NOMO-1 treated with DMSO at 0.1 percent for 48 hours (cell line): ENCODE measurements at regions not wholly inside any gene's neighbourhood (a gene's known extent, or its start where the extent isn't known, plus 50 kb on each side); places are given as distances from the start of the nearest gene placed in this dataset.
"Not testable (repeated sequence)": the region's sequence is repeated elsewhere in the genome, so short reads cannot be mapped to it uniquely, and the experiment has no call there.

Experiments used
- DNase-seq: peaks from one replicate; lab custom pipeline; 2025; ENCODE audit not compliant: unreplicated experiment; lab: John Stamatoyannopoulos, UW

GRCh38 chr1:177732178-177732577, 237.7 kb downstream of the SEC16B start:
- DNase-seq, result peak; percentile 5

DNA sequence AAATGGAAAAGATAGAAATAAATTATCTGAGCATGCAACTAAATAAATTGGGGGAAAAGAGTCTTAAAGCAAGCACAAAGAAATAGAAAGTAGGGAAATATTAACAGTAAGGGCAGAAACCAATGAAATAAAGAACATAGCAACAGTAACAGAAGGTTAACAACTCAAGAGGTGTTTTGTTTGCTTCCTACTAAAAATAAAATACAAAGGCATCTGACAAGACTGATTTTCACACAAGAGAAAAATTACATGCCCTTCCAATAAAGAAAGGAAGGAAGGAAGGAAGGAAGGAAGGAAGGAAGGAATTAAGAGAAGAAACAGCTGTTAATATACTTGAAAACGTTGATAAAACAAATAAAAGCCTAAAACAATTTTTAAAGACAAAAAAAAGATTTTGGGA, 240.2 kb downstream of the SEC16B start:
- DNase-seq, result no peak

DNA sequence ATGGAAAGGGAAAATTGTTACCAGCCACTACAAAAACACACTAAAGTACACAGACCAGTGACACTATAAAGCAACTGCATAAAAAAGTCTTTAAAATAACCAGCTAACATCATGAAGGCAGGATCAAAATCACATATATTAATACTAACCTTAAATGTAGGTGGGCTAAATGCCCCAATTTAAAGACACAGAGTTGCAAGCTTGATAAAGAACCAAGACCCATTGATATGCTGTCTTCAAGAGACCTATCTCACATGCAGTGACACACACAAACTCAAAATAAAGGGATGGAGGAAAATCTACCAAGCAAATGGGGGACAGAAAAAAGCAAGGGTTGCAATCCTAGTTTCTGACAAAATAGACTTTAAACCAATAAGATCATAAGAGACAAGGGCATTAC, 246.3 kb downstream of the SEC16B start:
- DNase-seq, result no peak

DNA sequence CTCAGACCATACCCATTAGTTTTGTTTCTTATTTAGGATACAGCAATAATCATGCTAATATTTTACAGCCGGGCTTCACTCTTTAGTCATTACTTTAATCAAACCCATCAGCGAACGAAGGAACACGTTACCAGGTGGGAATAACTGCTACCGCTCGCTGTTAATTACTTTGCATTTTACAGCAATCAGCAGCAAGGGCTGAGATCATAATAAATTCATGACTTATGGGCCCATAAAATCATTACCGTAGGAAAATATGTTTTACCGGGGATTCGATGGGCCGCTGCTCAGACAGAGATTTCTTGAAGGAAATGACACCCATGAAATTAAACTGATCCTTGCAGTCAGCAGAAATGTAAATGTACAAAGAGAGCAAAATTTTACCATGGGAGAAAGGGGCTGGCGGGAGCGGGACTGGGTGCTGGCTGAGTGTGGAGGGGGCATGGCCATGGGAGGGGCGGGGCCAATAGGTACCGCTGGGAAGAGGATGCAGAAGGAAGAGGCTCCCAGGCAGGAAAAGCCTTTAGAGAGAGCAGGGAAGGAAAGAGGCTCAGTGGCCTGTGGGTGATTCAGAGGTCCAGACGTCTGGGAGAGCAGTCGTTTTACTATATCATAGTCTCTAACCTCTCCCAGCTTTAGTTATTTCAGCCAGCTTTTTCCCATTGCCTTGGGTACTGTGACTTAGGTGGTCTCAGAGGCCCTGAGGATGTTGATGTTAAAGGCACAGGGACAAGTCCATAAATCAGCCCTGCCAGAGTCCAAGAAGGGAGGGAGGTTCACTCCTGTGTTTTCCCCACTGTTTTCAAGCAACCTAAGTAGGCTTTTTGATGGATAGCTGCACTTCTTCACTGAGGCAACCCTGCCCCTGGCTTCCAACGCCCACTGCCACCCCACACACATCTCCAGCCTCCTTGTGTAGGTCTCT, 258.9 kb downstream of the SEC16B start:
- DNase-seq, result no peak

DNA sequence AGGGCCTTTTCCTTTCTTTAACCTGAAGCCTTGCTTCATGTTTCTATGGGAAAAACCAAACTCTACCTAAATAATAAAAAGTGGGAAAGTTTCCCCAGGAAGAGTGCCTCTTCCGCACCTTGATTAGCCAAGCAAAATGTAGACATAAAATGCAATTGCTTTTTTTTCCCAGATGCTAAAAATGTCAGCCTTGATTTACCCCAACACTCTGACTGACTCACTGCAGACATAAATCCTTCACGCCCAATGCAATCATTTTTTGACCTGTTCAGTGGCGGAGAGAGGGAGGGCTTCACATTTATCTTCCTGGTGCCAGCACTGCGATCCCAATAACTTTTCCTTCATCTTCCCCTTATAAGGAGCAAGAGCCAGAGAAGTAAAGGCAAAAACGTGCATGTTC, 261.5 kb downstream of the SEC16B start:
- DNase-seq, result no peak

DNA sequence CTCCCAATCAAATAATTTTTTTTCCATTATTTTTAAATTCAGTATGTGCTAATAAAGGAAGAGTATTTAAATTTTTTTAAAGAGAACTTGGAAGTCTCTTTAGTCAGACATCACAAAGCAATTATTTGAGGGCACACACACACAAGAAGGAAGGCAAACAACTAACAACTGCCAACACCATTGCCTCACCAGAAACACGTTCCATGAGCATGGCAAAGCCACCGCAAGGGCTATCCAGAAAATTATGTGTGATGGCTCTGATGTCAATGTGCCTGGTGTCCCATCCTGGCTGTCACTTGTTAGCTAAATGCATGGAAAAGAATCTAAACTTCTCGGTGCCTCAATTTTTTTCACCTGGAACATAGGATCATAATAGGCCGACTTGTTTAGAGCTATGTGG, 262.9 kb downstream of the SEC16B start:
- no peak for DNase-seq

DNA sequence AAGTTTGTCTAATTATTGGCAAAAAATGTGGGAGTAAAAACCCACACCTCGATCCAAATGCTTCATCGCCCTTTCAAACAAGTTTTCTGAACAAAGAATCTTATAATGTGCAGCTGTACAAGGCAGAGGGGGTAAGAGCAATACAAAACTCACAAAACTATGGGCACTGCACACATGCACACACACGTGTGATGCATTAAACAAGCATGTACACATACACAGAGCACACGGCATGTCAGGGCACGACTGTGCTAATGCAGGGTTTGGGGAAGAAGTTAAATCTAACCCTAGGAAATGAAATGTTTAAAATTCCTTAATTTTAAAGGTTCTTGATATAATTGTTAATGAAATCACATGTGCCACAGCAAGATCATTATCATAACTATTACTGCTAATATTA, 264.0 kb downstream of the SEC16B start:
- DNase-seq, result no peak

- no peak for DNase-seq
These were observed 265.9 kb downstream of the SEC16B start for GRCh38 chr1:177703888-177704446.

DNA sequence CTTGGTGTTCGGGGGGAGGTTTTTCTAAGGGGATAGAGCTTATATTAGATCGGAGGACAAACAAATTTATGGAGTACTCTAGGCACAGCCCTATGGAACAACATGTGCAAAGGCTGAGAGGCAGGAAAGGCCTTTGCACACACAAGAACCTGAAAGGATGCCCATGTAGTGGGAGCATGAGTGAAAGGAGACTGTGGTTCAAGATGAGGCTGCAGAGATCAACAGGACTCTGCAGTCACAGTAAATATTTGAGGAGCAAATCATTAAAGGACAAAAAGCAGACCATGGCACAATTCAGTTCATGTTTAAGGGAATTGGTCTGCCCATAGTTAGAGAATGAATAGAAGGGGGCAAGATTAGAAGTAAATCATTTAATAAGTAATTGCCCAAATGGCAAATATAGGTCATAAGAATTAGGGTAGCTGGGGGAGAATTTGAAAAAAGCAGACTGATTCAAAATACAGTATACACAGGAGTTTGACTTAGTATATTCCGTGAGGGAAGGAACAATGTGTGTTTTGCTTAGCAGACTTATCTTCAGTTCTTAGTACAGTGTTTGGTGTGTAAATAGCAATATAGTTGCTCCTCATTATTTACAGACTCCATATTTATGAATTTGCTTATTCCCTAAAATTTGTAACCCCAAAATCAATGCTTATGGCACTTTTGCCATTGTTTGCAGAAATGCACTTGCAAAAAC, 268.1 kb downstream of the SEC16B start:
- no peak for DNase-seq

DNA sequence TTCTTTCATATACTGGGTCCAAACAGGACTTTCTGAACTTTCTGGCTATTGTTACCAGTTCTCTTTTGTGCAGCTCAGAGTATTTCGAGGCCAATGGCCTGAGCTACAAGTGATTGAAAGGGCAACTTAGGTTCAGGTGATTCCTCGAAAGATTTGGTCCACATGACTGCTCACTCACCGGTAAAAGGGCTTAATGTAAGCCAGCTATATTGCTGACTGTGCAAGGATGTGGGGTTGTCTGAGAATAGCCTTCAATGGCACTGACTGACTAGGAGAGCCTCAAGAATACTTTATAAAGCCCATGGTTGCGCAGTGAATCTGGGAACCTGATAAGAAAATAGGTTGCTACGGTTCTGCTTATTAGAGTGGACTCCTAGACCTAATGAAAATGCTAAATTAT, 269.0 kb downstream of the SEC16B start:
- DNase-seq, result no peak

GRCh38 chr1:177690996-177691395, 278.9 kb downstream of the SEC16B start:
- DNase-seq, result no peak

- DNase-seq, result no peak
These were observed 282.3 kb downstream of the SEC16B start for GRCh38 chr1:177687544-177687943.

- no peak for DNase-seq
These were observed 282.9 kb downstream of the SEC16B start for GRCh38 chr1:177686933-177687332.

GRCh38 chr1:177669161-177669560, 300.7 kb downstream of the SEC16B start:
- no peak for DNase-seq

DNA sequence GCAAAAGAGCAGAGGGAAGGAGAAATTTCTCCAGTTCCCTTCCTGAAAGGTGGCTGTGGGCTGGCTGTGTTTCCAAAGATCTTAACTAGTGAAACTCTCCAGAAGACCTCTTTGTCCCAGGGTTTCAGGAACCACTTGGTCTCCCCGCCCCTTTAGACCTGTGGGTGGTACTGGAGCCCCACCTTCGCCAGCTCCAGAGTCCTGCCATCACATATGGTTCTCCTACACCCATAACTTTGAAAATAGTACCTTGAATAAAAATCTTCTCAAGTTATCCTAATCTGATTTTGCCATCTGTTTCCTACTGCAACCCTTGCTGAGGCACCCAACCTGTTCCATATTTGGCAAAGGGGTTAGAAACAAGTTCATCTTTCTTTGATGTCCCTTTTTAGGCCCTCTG, 303.9 kb downstream of the SEC16B start:
- no peak for DNase-seq

- DNase-seq, result not testable (repeated sequence)
These were observed 305.1 kb downstream of the SEC16B start for GRCh38 chr1:177664742-177665141.

DNA sequence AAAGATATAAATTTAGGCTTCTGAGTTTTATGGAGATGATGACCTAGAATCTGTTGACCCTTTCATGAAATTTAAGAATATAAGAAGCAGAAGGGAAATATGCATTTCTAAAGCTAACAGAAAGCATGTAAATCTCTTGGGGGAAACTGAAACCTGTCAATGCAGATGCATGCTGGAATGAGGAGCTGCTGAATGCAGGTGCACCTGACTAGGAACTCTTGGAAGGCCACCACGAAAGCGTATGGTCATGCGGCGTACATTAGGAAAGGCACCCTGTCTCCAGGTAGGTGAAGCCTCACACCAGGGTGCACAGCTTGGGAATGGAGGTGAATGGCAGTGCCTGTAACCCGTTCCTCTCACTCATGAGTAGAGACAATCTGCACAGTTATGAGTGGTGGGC, 309.7 kb downstream of the SEC16B start:
- DNase-seq, result no peak

- DNase-seq, result no peak
These were observed 310.6 kb downstream of the SEC16B start for GRCh38 chr1:177659281-177659680.

GRCh38 chr1:177656598-177656997, 313.3 kb downstream of the SEC16B start:
- no peak for DNase-seq

GRCh38 chr1:177650947-177651346, 318.9 kb downstream of the SEC16B start:
- DNase-seq, result no peak

DNA sequence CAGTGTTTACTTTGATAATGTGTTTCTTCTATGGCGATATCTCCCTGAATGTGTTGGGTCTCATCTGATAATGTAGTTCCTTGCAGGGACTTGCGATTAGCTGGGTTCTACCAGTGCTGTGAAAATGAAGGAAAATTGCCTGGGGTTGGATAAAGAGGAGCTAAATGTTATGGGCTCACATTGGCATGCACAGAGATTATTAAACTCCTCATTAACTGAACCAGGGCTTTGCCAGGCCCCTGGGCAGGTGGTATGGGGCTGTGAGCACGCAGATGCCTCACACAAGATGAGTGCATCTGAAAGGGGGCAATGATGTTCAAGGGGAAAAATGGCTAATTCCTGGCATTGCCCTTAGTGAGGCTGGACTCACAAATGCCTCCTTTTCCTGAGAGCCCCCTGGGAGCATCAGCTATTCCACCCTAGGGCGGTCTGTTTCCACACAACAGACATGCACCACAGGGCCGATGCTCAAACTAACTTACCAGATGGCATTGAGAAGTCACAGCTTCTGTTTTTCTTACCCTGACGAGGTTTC, 321.1 kb downstream of the SEC16B start:
- DNase-seq, result no peak

DNA sequence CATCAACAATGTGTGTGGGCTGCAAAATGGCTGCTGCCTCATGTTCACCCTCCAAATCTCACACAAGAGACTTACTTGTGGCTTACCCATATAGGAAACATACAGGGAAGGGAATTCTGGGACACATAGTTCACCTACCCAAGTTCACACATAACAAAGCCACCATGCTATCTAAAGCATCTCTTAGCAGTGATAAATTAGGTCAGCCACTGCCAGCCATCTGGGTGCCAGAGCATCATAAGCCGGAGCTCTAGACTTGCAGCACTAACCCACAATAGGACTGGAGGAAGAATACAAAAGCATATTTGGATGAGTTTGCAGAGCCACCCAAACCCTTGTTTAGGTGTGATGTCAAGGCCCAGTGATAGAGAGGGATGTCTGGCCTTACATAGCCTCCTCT, 321.7 kb downstream of the SEC16B start:
- no peak for DNase-seq
